Smooth muscle cell (in vitro differentiated cells): ENCODE measurements at regions not wholly inside any gene's neighbourhood (a gene's known extent, or its start where the extent isn't known, plus 50 kb on each side); places are given as distances from the start of the nearest gene placed in this dataset.

Experiments used
- DNase-seq: peaks from one replicate; lab custom pipeline; 2025; ENCODE audit not compliant: unreplicated experiment; lab: John Stamatoyannopoulos, UW
- H2AFZ ChIP-seq: fragments of 200-600 bp; sonication (generic); 2 replicates; pipeline ENCODE4 v1.6.0; 2016; ENCODE audit warnings: antibody characterized with exemption, low read depth, mild to moderate bottlenecking
- H3F3A ChIP-seq: fragments of 200-600 bp; sonication (generic); 2 replicates; pipeline ENCODE4 v1.6.0; 2017; ENCODE audit warnings: antibody characterized with exemption, low read depth
- H3K27ac ChIP-seq: fragments of 200-600 bp; sonication (generic); 2 replicates; pipeline ENCODE4 v1.5.1; 2016; ENCODE audit warnings: low read depth, mild to moderate bottlenecking
- H3K27me3 ChIP-seq: fragments of 200-600 bp; sonication (generic); 2 replicates; pipeline ENCODE4 v1.6.1; 2016; ENCODE audit warnings: low read depth, mild to moderate bottlenecking
- H3K36me3 ChIP-seq: fragments of 200-600 bp; sonication (generic); 2 replicates; pipeline ENCODE4 v1.5.1; 2016; ENCODE audit warnings: low read depth
- H3K4me1 ChIP-seq: fragments of 200-600 bp; sonication (generic); 2 replicates; pipeline ENCODE4 v1.5.1; 2016; ENCODE audit warnings: low read depth
- H3K4me2 ChIP-seq: fragments of 200-600 bp; sonication (generic); 2 replicates; pipeline ENCODE4 v1.6.0; 2016; ENCODE audit warnings: mild to moderate bottlenecking
- H3K4me3 ChIP-seq: fragments of 200-600 bp; sonication (generic); 2 replicates; pipeline ENCODE4 v1.5.1; 2016; ENCODE audit warnings: mild to moderate bottlenecking
- H3K79me2 ChIP-seq: fragments of 200-600 bp; sonication (generic); 2 replicates; pipeline ENCODE4 v1.6.0; 2016; ENCODE audit warnings: low read depth, mild to moderate bottlenecking
- H3K9ac ChIP-seq: fragments of 200-600 bp; sonication (generic); 2 replicates; pipeline ENCODE4 v1.6.0; 2016; ENCODE audit warnings: low read depth
- H3K9me3 ChIP-seq: fragments of 200-600 bp; sonication (generic); replicated peaks from 2 replicates; pipeline ENCODE4 v1.5.1; 2016; ENCODE audit warnings: low read depth
- H4K20me1 ChIP-seq: fragments of 200-600 bp; sonication (generic); 2 replicates; pipeline ENCODE4 v1.6.0; 2016; ENCODE audit warnings: low read depth
- WGBS: methylation state at CpG from one replicate; pipeline ENCODE4 v1.1.7; 2016; ENCODE audit warnings: low lambda C conversion rate; 5-methylcytosine and 5-hydroxymethylcytosine counted together
- TF ChIP-seq, protein P1 (sequence below): fragments of 200-600 bp; sonication (generic); IDR thresholded peaks from 2 replicates; pipeline ENCODE4 v1.5.1; 2017; ENCODE audit warnings: borderline replicate concordance, mild to moderate bottlenecking, antibody characterized with exemption; ENCODE audit not compliant: insufficient read depth, poor library complexity, severe bottlenecking

DNA sequence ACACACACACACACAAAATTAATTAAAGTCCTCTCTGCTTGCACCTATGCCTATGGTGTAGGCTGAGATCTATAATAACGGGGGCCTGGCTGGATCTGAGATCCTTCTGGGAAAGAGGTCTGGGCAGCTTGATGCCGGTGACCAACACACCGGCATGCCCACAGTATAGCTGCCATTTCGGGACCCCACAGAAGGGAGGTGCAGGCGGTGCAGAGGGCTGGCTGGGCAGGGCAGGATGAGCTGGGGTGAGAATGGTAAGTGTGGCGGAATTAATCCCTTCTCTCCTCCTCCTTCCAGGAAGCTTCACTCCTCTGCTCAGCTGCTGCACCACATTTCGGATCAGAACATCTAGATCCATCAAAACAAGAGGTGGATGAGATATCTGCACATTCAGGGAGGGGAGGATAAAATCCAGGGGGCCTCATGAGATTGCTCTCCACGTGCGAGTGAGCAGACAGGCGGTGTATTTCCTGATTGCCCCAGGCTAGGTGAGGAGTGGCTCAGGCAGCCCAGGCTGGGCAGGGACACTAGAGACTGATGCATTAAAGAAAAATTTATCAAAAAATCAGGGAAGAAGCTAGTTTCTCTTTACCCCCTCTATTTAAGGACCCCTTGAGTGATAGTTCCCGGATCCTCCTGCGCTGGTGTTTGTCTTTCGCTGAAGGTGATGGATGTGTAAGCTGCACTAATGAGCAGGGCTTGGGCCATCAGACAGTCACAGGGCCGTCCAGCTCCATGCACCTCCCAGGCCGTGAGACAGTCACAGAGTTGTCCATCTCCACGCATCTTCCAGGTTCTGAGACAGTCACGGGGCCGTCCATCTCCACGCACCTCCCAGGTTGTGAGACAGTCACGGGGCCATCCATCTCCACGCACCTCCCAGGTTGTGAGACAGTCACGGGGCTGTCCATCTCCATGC is 449.9 kb downstream of the PTPRU start:
- no peak overlapping the region for H3K4me3 ChIP-seq
- H3K27me3 ChIP-seq: no peaks in the 10 kb centered on the region
- DNase-seq: no peak
- no peak overlapping the region for H3K4me2 ChIP-seq
- whole genome bisulfite sequencing: 83% methylated on average over 22 of the region's 22 CpGs
- no peak overlapping the region for H3K9ac ChIP-seq
- H3K9me3 ChIP-seq: no peaks in the 10 kb centered on the region
- H4K20me1 ChIP-seq: no peaks in the 10 kb centered on the region
- H3K79me2 ChIP-seq: no peaks in the 10 kb centered on the region
- H3K36me3 ChIP-seq: no peaks in the 10 kb centered on the region
- H3K27ac ChIP-seq: no peak overlapping the region
- H2AFZ ChIP-seq: no peak overlapping the region
- H3F3A ChIP-seq: peaks cover 11% of the 10 kb centered on the region
- peaks cover 18% of the 10 kb centered on the region for H3K4me1 ChIP-seq
- TF ChIP-seq, protein P1, sequence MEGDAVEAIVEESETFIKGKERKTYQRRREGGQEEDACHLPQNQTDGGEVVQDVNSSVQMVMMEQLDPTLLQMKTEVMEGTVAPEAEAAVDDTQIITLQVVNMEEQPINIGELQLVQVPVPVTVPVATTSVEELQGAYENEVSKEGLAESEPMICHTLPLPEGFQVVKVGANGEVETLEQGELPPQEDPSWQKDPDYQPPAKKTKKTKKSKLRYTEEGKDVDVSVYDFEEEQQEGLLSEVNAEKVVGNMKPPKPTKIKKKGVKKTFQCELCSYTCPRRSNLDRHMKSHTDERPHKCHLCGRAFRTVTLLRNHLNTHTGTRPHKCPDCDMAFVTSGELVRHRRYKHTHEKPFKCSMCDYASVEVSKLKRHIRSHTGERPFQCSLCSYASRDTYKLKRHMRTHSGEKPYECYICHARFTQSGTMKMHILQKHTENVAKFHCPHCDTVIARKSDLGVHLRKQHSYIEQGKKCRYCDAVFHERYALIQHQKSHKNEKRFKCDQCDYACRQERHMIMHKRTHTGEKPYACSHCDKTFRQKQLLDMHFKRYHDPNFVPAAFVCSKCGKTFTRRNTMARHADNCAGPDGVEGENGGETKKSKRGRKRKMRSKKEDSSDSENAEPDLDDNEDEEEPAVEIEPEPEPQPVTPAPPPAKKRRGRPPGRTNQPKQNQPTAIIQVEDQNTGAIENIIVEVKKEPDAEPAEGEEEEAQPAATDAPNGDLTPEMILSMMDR: no peak

DNA sequence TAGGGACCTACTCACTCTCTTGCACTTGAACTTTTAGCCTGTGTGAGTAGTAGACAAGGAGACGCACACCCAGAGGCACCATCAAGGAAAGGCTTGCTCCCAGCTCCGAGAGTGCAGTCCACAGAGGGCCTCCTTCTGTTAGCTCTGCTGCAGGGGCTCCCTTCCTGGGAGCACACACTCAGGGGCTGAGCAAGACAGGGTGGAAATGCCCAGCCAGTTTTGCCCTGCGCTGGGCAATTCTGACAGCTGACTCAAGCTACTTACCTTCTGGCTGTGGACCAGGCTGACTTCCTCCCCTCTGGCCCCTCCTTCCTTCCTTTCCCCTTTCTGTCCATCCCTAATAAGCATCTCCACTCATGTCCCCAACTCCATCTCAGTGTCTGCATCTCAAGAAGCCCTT is 449.1 kb downstream of the PTPRU start:
- Histone ChIP-seq H2AFZ (no peak overlapping the region), H3K27me3 (no peaks in the 10 kb centered on the region), H3K4me3 (no peak overlapping the region), H3K79me2 (no peaks in the 10 kb centered on the region), H3K9me3 (no peaks in the 10 kb centered on the region), H4K20me1 (no peaks in the 10 kb centered on the region), H3K4me1 (peaks cover 18% of the 10 kb centered on the region), H3F3A (peaks cover 9% of the 10 kb centered on the region), H3K4me2 (no peak overlapping the region), H3K27ac (no peak overlapping the region), H3K9ac (no peak overlapping the region), H3K36me3 (no peaks in the 10 kb centered on the region)
- TF ChIP-seq, protein P1: no peak
- DNase-seq: no peak
- 91% methylated on average over 3 of the region's 3 CpGs for WGBS

DNA sequence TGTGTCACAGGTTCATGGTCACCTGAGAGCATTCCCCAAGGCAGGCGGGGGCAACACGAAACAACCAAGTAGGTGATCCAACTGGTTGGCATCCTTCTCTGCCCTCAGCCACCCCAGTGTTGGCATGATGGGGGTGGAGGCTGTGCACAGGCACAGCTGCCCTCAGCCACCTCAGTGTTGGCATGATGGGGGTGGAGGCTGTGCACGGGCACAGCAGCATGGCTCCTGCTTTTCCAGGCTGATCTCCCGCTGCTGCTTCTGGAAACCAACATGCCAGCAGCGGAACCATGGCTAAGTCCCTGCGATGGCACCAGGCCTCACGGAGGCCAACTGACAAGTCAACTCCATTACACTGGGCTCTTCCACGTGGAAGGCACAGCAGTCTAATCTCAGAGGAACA is 447.8 kb downstream of the PTPRU start:
- Histone ChIP-seq H3K79me2 (no peaks in the 10 kb centered on the region), H3K4me3 (no peak overlapping the region), H2AFZ (no peak overlapping the region), H4K20me1 (no peaks in the 10 kb centered on the region), H3K4me2 (no peak overlapping the region), H3K27me3 (no peaks in the 10 kb centered on the region), H3K9me3 (no peaks in the 10 kb centered on the region), H3K36me3 (no peaks in the 10 kb centered on the region), H3F3A (peaks cover 6% of the 10 kb centered on the region), H3K27ac (no peak overlapping the region), H3K4me1 (peaks cover 18% of the 10 kb centered on the region), H3K9ac (no peak overlapping the region)
- no peak for DNase-seq
- 97% methylated on average over 8 of the region's 8 CpGs for WGBS
- TF ChIP-seq, protein P1: no peak

DNA sequence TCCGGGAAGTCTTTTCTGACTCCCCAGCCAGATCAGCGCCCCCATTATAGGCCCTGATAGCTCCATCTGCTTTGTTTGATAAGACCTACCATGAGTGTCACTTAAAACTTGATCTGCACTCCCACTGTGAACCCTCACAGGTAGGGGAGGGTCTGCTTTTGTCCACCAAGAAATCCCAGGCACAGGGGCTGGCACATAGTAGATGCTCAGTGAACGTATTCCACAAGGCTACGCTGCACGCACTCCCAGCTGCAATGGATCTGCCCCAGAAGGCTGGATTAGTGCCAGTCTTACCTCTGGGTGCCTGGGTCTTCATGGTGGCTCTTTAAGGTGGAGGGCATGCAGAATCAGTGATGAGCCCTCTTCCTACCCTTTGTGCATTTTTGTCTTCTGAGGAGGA is 447.1 kb downstream of the PTPRU start:
- H3K4me2 ChIP-seq: no peak overlapping the region
- WGBS: 89% methylated on average over 5 of the region's 5 CpGs

More for the DNA sequence above, 447.1 kb downstream of the PTPRU start:
- Histone ChIP-seq H3F3A (peaks cover 6% of the 10 kb centered on the region), H3K9me3 (no peaks in the 10 kb centered on the region), H2AFZ (no peak overlapping the region), H3K27me3 (no peaks in the 10 kb centered on the region), H4K20me1 (no peaks in the 10 kb centered on the region), H3K27ac (no peak overlapping the region), H3K36me3 (no peaks in the 10 kb centered on the region), H3K4me3 (no peak overlapping the region), H3K4me1 (peaks cover 13% of the 10 kb centered on the region), H3K79me2 (no peaks in the 10 kb centered on the region), H3K9ac (no peak overlapping the region)
- TF ChIP-seq, protein P1: no peak
- no peak for DNase-seq
